ENCODE measurements at regions not wholly inside any gene's neighbourhood (a gene's known extent, or its start where the extent isn't known, plus 50 kb on each side); places are given as distances from the start of the nearest gene placed in this dataset.

- no peak for DNase-seq (ENCODE audit: low read depth)
- no peak overlapping the region for H3K4me3 ChIP-seq (ENCODE audit: low read depth, low read length)
Observed at GRCh38 chr19:28196101-28196500, 1016.9 kb downstream of the UQCRFS1 start.

DNA sequence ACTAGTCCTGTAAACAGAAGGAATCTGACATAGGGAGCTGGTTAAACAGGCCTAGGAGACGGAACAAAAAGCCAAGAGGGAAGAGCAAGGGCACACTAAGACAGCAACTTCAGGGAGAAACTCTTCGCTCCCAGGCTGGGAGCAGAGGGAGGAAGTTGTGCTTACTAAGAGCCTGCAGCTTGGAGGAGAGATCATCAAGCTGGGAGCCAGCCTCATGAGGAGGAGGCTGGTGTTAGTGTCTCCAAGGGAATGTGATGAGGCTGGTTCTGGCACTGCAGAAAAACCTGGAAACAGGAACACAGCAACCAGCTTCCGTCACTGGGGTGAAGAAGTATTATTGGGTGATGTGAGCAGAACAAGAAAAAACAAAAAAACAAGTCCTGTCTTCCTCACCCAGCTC lies 1027.3 kb downstream of the UQCRFS1 start:
- H3K4me3 ChIP-seq (ENCODE audit: low read depth, low read length): no peak overlapping the region
- DNase-seq (ENCODE audit: low read depth): no peak

GRCh38 chr19:28184997-28185396 lies 1028.0 kb downstream of the UQCRFS1 start:
- DNase-seq (ENCODE audit: low read depth): no peak
- H3K4me3 ChIP-seq (ENCODE audit: low read depth, low read length): no peak overlapping the region

DNA sequence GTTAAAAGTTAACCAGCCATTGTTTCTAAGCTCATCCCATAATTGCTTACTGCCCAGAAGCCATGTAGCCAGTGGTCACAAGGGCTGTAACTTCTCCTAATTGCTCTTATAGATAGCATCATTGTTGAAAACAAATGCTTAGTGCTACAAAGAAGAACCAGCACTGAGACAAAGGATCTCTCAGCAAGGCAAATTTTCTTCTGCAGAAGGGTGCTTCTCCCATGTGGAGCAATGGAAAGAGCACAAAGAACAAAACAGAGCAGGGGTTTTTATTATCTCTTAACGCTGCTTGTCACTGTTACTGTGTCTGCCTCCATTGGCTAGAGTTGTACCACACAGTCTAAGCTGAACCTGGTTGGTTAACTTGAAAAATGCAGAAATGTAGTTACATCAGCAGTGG lies 1036.8 kb downstream of the UQCRFS1 start:
- no peak overlapping the region for H3K4me3 ChIP-seq (ENCODE audit: low read depth, low read length)
- no peak for DNase-seq (ENCODE audit: low read depth)

DNA sequence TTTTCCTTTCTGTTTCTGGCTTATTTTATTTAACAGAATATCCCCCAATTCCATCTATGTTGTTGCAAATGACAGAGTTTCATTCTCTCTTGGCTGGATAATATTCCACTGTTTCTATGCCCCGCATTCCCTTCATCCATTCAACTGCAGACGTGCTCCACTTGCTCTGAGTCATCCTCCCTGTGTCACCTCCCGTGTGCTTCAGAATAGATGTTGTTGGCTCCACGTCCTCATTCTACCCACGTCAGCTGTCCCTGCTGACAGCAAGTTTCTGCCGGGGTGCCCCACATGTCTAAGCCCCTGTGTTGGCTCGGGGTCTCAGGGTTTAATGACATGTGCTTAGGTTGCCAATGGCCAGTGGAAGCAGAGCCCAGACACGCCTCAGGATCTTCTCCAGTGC lies 1041.0 kb downstream of the UQCRFS1 start:
- no peak overlapping the region for H3K4me3 ChIP-seq (ENCODE audit: low read depth, low read length)
- no peak for DNase-seq (ENCODE audit: low read depth)

DNA sequence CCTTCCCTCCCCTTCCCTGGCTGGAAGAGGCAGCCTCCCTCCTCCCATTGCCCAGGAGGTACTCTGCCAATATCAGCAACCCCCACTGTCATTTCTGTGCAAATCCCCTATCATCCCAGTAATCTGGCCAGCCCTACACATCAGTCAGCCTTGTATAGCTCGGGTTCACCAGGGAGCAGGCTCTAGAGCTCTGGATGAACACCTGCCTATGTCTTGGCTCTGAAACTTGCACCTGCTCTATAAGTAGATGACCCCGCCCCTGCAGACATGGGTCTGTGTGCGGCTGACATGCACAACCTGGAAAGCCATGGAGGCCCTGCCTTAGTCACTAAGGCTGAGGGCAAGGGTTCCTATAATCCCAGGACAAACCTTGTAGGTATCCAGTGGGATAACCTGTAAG lies 1042.9 kb downstream of the UQCRFS1 start:
- no peak for DNase-seq (ENCODE audit: low read depth)
- no peak overlapping the region for H3K4me3 ChIP-seq (ENCODE audit: low read depth, low read length)

GRCh38 chr19:28169168-28169887 lies 1043.6 kb downstream of the UQCRFS1 start:
- H3K4me3 ChIP-seq (ENCODE audit: low read depth, low read length): no peak overlapping the region
- DNase-seq (ENCODE audit: low read depth): no peak

- DNase-seq (ENCODE audit: low read depth): no peak
- no peak overlapping the region for H3K4me3 ChIP-seq (ENCODE audit: low read depth, low read length)
Observed at GRCh38 chr19:28168557-28168956, 1044.4 kb downstream of the UQCRFS1 start.

DNA sequence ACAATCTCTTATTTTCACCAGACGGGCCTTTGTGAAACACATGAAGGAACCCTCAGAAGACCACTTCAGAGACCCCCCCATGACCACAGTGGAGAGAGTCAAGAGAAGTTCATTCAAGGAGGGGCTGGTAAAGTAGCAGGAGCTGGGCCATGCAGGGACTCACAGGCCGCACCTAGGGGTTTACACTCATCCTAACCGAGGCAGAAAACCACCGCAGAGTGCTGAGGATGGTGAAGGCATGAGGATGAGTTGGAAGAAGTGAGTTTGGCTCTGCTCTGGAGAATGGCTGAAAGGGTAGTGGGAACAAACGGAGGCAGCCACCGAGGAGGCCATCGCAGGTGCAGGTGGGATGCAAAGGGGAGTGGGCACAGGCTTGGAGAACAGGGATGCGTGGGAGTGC lies 1046.9 kb downstream of the UQCRFS1 start:
- DNase-seq (ENCODE audit: low read depth): no peak

DNA sequence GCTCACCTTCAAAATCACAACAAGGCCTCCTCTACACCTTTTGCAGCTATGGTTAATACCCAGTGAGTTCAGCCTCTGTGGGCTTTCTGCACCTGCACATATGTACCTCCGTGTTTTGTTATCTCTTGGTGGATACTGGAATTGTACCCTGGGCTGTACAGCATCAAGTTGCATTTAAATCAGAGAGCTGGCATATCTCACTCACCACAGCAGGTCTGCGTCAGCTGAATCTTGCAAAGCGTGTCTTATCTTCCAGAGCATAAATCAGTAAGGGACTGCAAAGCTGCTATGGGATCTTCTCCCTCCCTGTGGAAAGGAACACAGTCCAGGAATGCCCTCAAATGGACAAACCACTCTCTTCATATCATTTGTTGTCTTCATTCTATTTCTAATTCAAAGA lies 1048.7 kb downstream of the UQCRFS1 start:
- no peak for DNase-seq (ENCODE audit: low read depth)
- H3K4me3 ChIP-seq (ENCODE audit: low read depth, low read length): no peak overlapping the region

More for the DNA sequence above, 1046.9 kb downstream of the UQCRFS1 start:
- no peak overlapping the region for H3K4me3 ChIP-seq (ENCODE audit: low read depth, low read length)

DNA sequence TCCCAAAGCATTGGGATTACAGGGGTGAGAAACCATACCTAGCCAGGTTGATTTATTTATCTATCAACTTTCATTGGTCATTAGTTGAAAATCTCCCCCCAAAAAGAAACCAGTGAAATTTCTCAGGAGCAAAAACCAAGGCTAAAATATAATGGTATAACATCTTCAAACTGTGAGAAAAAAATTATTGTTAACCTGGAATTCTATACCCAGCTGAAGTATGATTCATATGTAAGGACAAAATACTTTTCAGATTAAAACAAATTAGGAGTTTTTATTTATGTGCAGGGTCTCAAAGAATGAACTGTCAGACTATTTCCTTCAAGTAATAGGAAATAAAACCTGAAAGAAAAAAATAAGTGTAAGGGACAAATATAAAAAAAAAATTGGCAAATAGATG lies 1053.9 kb downstream of the UQCRFS1 start:
- no peak for DNase-seq (ENCODE audit: low read depth)
- no peak overlapping the region for H3K4me3 ChIP-seq (ENCODE audit: low read depth, low read length)

- H3K4me3 ChIP-seq (ENCODE audit: low read depth, low read length): no peak overlapping the region
- DNase-seq (ENCODE audit: low read depth): no peak
Observed at GRCh38 chr19:28155265-28155664, 1057.7 kb downstream of the UQCRFS1 start.

DNA sequence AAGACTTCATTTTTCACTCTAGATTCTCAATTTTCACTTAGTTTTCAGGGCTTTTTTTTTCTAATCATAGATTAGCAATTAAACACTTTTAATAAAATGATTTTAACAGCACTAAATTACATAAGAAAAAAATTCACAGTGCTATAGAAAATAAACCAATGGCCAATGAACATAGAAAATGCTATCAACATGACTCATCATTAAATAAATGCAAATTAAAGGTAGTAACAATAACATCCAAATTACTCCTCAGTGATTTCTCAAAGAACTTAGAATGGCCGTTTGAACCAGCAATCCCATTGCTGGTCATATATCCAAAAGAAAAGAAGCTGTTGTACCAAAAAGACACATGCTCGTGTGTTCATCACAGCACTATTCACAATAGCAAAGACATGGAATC lies 1058.9 kb downstream of the UQCRFS1 start:
- no peak for DNase-seq (ENCODE audit: low read depth)
- no peak overlapping the region for H3K4me3 ChIP-seq (ENCODE audit: low read depth, low read length)

- no peak for DNase-seq (ENCODE audit: low read depth)
- H3K4me3 ChIP-seq (ENCODE audit: low read depth, low read length): no peak overlapping the region
Observed at GRCh38 chr19:28153123-28153522, 1059.8 kb downstream of the UQCRFS1 start.

DNA sequence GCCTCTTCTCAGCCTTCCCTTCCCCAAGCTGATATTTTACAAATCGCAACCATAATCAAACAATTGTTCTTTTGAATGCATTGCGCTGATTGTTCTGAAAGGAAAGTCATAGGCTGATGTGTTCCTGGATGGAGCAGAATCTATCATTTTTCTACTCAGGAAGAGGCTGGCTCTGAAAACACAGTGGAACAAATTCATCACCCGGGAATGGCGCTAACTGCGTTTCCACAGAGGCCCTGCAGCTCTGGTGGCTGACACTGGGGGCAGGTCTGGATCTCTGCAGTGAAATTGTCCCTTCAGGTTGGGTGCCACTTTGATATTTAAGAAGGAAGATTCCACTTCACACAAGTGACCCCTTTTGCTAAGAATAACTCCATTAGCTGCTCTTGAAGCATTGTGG lies 1060.8 kb downstream of the UQCRFS1 start:
- no peak overlapping the region for H3K4me3 ChIP-seq (ENCODE audit: low read depth, low read length)
- DNase-seq (ENCODE audit: low read depth): no peak

GRCh38 chr19:28150129-28150528 lies 1062.8 kb downstream of the UQCRFS1 start:
- no peak overlapping the region for H3K4me3 ChIP-seq (ENCODE audit: low read depth, low read length)
- DNase-seq (ENCODE audit: low read depth): no peak

DNA sequence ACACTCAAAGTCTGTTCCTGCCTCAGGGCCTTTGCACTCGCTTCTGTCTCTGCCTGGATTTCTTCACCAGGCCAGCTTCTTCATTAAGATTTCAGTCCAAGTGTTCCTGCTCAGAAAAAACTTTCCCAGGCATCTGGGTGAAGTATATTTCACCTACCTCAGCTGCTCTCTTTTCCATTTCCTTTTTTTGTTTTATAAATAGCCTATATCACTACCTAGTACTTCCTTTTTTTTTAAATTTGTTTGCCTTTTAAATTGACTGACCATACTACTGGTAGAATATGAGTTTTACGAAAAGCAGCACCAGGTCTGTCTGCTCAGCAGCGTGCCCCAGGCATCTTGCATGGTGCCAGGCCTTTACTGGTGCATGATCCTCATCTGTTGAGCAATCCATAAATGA lies 1064.4 kb downstream of the UQCRFS1 start:
- no peak for DNase-seq (ENCODE audit: low read depth)
- H3K4me3 ChIP-seq (ENCODE audit: low read depth, low read length): no peak overlapping the region

- no peak overlapping the region for H3K4me3 ChIP-seq (ENCODE audit: low read depth, low read length)
- no peak for DNase-seq (ENCODE audit: low read depth)
Observed at GRCh38 chr19:28142258-28142657, 1070.7 kb downstream of the UQCRFS1 start.

GRCh38 chr19:28140201-28140600 lies 1072.8 kb downstream of the UQCRFS1 start:
- no peak overlapping the region for H3K4me3 ChIP-seq (ENCODE audit: low read depth, low read length)
- DNase-seq (ENCODE audit: low read depth): no peak

DNA sequence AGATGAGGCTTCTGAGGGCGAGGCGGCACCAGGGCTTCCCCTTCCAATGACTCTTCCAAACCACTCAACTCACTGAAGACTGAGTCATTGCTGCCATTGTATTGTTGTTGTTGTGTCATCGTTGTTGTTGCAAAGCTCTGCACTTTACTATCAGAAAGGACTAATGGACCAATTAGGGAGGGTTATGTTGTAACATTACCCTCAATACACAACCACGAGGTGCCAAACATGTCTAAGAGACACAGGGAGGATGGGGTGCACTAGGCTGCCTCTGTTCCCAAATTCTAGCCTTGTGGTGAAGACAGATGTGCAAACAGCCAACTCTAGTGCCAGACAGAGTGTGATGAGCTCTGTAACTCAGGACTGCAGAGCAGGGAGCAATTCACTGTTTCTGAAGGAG lies 1075.2 kb downstream of the UQCRFS1 start:
- H3K4me3 ChIP-seq (ENCODE audit: low read depth, low read length): no peak overlapping the region
- DNase-seq (ENCODE audit: low read depth): no peak

- no peak for DNase-seq (ENCODE audit: low read depth)
- H3K4me3 ChIP-seq (ENCODE audit: low read depth, low read length): no peak overlapping the region
Observed at GRCh38 chr19:28136796-28137195, 1076.2 kb downstream of the UQCRFS1 start.

DNA sequence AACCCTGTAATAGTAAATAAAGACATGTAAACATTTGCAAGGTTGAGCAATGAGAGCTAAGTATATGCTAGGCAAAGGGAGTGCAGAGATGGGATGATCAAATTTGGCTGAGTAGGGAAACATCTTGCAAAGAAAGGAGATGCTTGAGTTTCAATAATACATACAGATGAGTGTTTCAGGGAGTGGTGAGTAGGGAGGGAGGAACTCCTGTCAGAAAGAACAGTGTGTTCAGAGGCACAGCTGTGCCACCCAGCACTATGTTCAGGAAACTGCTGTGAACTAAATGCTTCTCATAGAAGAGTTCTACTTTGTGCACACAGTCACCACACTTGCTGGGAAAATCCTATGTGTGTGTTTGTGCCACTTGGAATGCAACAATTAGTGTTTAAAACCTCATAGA lies 1077.1 kb downstream of the UQCRFS1 start:
- no peak overlapping the region for H3K4me3 ChIP-seq (ENCODE audit: low read depth, low read length)
- DNase-seq (ENCODE audit: low read depth): no peak
